Esophagus squamous epithelium (tissue), 5 donors: ENCODE measurements at regions not wholly inside any gene's neighbourhood (a gene's known extent, or its start where the extent isn't known, plus 50 kb on each side); places are given as distances from the start of the nearest gene placed in this dataset.

ENCODE experiments used
- DNase-seq: peaks from one replicate; lab custom pipeline; 2025; lab: John Stamatoyannopoulos, UW
- H3K27ac ChIP-seq, 4 donors: fragments of 200-600 bp; sonication (generic); one replicate each; pipeline ENCODE4 v1.5.1; 2016 to 2019; ENCODE audit warnings: mild to moderate bottlenecking in 1 of 4
- H3K27me3 ChIP-seq, 4 donors: fragments of 200-600 bp; sonication (generic); 1 replicate in 3 of 4; 2 replicates in 1 of 4; pipeline versions ENCODE4 v1.5.1 to v1.6.0; 2017 to 2021; ENCODE audit warnings: antibody characterized with exemption in 1 of 4
- H3K36me3 ChIP-seq, 3 donors: fragments of 200-600 bp; sonication (generic); one replicate each; pipeline ENCODE4 v1.5.1; 2016 to 2019
- H3K4me1 ChIP-seq, 3 donors: fragments of 200-600 bp; sonication (generic); one replicate each; pipeline ENCODE4 v1.5.1; 2017 to 2019
- H3K4me3 ChIP-seq, 4 donors: fragments of 200-600 bp; sonication (generic); 1 replicate in 3 of 4; 2 replicates in 1 of 4; pipeline ENCODE4 v1.5.1; 2016 to 2019; ENCODE audit warnings: mild to moderate bottlenecking in 2 of 4, moderate library complexity in 1 of 4
- H3K9me3 ChIP-seq, 3 donors: fragments of 200-600 bp; sonication (generic); one replicate each; pipeline ENCODE4 v1.5.1; 2016 to 2019
- POLR2A ChIP-seq, 4 donors: fragments of 450-650 bp; IDR thresholded peaks; one replicate each; pipeline ENCODE4 v1.6.1; 2017; ENCODE audit warnings: antibody characterized with exemption in 4 of 4, mild to moderate bottlenecking in 4 of 4, moderate library complexity in 3 of 4
- WGBS, 2 donors: methylation state at CpG; one replicate each; pipeline ENCODE4 v1.1.5; 2018; 5-methylcytosine and 5-hydroxymethylcytosine counted together
- intact Hi-C: fragments of 100-400 bp; cut with DNase I; formaldehyde crosslinking; loops from one replicate; pipeline ENCODE4 v1.15.0; 2022
- TF ChIP-seq, protein P1 (sequence below), 6 experiments: fragments of 450-650 bp in 4 of 6; fragments of 200-600 bp in 2 of 6; sonication (generic) in 2 of 6; IDR thresholded peaks; one replicate each; pipeline ENCODE4 v1.5.1; 2016 to 2019; ENCODE audit warnings: antibody characterized with exemption in 6 of 6, mild to moderate bottlenecking in 4 of 6, moderate library complexity in 4 of 6
- donor health status: DM: yes; HTN: yes; CAD: no.

DNA sequence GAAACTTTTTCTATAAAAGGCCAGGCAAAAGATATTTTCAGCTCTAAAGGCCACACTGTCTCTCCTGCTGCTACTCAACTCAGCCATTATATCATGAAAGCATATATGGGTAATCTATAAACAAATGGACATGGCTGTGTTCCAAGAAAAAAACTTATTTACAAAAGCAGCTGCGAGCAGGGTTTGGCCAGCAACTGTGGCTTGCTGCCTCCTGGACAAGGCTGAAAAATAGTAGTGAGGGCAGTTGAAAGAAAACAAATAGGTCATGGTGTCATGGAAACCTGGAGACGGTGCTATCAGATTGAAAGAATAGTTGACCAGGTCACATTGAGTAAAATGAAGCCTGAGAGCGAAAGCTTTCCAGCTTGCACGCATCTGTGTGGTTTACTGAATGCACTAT is 89.2 kb upstream of the LRATD1 start:
- Histone ChIP-seq H3K27ac (no peak overlapping the region), H3K36me3 (no peaks in the 10 kb centered on the region), H3K9me3 (no peaks in the 10 kb centered on the region), H3K4me1 (no peaks in the 10 kb centered on the region), H3K27me3 (no peaks in the 10 kb centered on the region), H3K4me3 (no peak overlapping the region)
- 33 to 75% methylated on average over 4 of the region's 4 CpGs for WGBS, 2 donors
- intact Hi-C loops: no loop called here
- TF ChIP-seq, protein P1, sequence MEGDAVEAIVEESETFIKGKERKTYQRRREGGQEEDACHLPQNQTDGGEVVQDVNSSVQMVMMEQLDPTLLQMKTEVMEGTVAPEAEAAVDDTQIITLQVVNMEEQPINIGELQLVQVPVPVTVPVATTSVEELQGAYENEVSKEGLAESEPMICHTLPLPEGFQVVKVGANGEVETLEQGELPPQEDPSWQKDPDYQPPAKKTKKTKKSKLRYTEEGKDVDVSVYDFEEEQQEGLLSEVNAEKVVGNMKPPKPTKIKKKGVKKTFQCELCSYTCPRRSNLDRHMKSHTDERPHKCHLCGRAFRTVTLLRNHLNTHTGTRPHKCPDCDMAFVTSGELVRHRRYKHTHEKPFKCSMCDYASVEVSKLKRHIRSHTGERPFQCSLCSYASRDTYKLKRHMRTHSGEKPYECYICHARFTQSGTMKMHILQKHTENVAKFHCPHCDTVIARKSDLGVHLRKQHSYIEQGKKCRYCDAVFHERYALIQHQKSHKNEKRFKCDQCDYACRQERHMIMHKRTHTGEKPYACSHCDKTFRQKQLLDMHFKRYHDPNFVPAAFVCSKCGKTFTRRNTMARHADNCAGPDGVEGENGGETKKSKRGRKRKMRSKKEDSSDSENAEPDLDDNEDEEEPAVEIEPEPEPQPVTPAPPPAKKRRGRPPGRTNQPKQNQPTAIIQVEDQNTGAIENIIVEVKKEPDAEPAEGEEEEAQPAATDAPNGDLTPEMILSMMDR (IDR thresholded peaks at IDR 0.05): no peak
- DNase-seq: no peak

DNA sequence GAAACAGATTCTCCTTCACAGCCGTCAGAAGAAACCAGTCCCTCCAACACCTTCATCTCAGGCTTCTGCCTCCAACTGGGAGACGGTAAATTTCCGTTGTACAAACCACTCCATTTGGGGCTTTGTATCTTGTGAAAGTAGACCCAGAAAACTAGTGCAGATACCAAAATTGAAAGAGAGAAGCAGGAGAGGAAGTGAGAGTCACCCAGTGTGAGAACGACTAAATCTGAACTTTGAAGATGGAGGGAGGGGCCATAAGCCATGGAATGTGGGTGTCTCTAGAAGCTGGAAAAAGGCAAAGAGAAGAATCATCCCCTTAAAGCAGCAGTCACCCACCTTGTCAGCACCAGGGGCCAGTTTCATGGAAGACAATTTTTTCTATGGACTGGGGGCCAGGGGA is 88.3 kb upstream of the LRATD1 start:
- Histone ChIP-seq H3K4me1 (no peaks in the 10 kb centered on the region), H3K4me3 (no peak overlapping the region), H3K27me3 (no peaks in the 10 kb centered on the region), H3K36me3 (no peaks in the 10 kb centered on the region), H3K27ac (no peak overlapping the region), H3K9me3 (no peaks in the 10 kb centered on the region)
- DNase-seq: no peak
- TF ChIP-seq, protein P1 (IDR thresholded peaks at IDR 0.05): no peak
- no peak for TF ChIP-seq POLR2A (IDR thresholded peaks at IDR 0.05)
- intact Hi-C loops: no loop called here
- WGBS, 2 donors: 75 to 83% methylated on average over 4 of the region's 4 CpGs

DNA sequence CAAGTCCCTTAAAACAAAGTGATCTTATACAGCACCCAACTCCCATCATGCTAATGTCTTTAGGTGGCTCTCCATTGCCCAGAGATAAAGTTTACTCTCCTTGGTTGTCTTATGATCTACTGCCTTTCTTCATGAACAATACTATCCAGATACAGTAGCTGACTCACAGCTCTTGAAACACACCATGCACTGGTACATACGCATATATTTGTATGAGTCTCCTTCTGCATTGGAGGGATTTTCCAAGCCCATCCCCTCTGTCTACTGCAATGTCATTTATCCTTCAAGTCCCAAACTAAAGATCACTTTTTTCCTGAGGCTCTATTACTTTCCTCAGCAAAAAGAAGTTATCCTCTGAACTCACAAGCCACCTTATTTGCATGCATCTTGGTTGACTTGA is 84.7 kb upstream of the LRATD1 start:
- 76 to 81% methylated on average over 1 of the region's 1 CpG for WGBS, 2 donors
- Histone ChIP-seq H3K4me1 (no peaks in the 10 kb centered on the region), H3K36me3 (no peaks in the 10 kb centered on the region), H3K27me3 (no peaks in the 10 kb centered on the region), H3K27ac (no peak overlapping the region), H3K4me3 (no peak overlapping the region), H3K9me3 (no peaks in the 10 kb centered on the region)
- intact Hi-C loops: no loop called here
- TF ChIP-seq, protein P1 (IDR thresholded peaks at IDR 0.05): no peak
- no peak for TF ChIP-seq POLR2A (IDR thresholded peaks at IDR 0.05)
- no peak for DNase-seq

DNA sequence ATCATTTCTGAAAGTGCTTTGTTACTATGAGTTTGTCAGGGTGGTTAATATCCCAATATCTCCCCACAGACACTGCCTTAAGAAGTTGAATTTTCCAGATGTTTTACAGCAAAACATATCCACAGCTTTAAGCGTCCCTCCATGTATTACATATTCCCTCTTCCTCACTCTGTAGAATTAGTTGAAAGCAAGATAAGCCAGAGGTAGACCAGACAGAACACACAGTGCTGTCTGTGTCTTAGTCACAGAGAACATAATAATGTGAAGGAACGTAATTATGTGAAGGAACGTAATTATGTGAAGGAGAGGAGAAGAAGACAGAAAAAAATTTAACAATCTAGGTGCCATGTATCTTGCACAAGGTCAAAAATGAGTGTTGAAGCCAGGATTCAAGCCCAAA is 81.9 kb upstream of the LRATD1 start:
- no peak overlapping the region for H3K4me3 ChIP-seq
- intact Hi-C loops: no loop called here
- no peak for DNase-seq
- H3K27me3 ChIP-seq: no peaks in the 10 kb centered on the region
- no peak for TF ChIP-seq POLR2A (IDR thresholded peaks at IDR 0.05)
- H3K27ac ChIP-seq: no peak overlapping the region
- 78 to 80% methylated on average over 3 of the region's 3 CpGs for WGBS, 2 donors
- peaks cover 0 to 14% (median 0%) of the 10 kb centered on the region in 3 donors for H3K4me1 ChIP-seq
- H3K9me3 ChIP-seq: no peaks in the 10 kb centered on the region
- H3K36me3 ChIP-seq: no peaks in the 10 kb centered on the region

DNA sequence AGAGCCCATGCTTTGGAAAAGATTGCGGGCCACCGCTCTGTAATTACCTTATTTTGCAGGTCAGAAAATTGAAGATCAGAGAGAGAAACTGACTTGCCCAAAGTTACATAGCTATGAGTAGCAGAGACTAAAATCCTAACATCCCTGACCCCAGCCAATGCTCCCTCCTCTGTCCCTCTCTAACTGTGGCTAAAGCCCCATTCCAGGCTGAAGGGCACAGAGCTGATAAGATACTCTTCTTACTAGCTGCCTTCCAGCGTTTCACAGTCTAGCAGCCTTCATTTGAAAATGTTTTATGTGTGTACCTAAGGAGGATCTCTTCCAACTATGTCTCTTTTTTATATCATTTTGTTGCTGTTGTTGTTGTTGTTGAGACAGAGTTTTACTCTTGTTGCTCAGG is 81.4 kb upstream of the LRATD1 start:
- intact Hi-C loops: no loop called here
- 83 to 85% methylated on average over 3 of the region's 3 CpGs for WGBS, 2 donors

More for the DNA sequence above, 81.4 kb upstream of the LRATD1 start:
- H3K9me3 ChIP-seq: no peaks in the 10 kb centered on the region
- DNase-seq: no peak
- no peaks in the 10 kb centered on the region for H3K27me3 ChIP-seq
- H3K27ac ChIP-seq: no peak overlapping the region
- peaks cover 0 to 19% (median 0%) of the 10 kb centered on the region in 3 donors for H3K4me1 ChIP-seq
- no peaks in the 10 kb centered on the region for H3K36me3 ChIP-seq
- TF ChIP-seq, protein P1 (IDR thresholded peaks at IDR 0.05): no peak
- TF ChIP-seq POLR2A (IDR thresholded peaks at IDR 0.05): no peak
- no peak overlapping the region for H3K4me3 ChIP-seq
